ENCODE measurements at regions not wholly inside any gene's neighbourhood (a gene's known extent, or its start where the extent isn't known, plus 50 kb on each side); places are given as distances from the start of the nearest gene placed in this dataset.

GRCh38 chr22:49297286-49297870 is 530.3 kb downstream of the BRD1 start:
- no peaks in the 10 kb centered on the region for H3K27me3 ChIP-seq (ENCODE audit: control insufficient read depth, insufficient read depth, low read length)
- H3K4me3 ChIP-seq (ENCODE audit: insufficient read depth, low read depth, low read length) = no peak overlapping the region
- H3K36me3 ChIP-seq (replicated peaks; ENCODE audit: control insufficient read depth, insufficient read depth, low read length) = no peaks in the 10 kb centered on the region
- DNase-seq = peak; percentile 46

GRCh38 chr22:49296561-49296960 is 531.1 kb downstream of the BRD1 start:
- peak; percentile 37 for DNase-seq
- Histone ChIP-seq H3K36me3 (replicated peaks; ENCODE audit: control insufficient read depth, insufficient read depth, low read length) (no peaks in the 10 kb centered on the region), H3K4me3 (ENCODE audit: insufficient read depth, low read depth, low read length) (no peak overlapping the region), H3K27me3 (ENCODE audit: control insufficient read depth, insufficient read depth, low read length) (no peaks in the 10 kb centered on the region)

- peak; percentile 33 for DNase-seq
- H3K27me3 ChIP-seq (ENCODE audit: control insufficient read depth, insufficient read depth, low read length) = no peaks in the 10 kb centered on the region
- H3K4me3 ChIP-seq (ENCODE audit: insufficient read depth, low read depth, low read length) = no peak overlapping the region
- no peaks in the 10 kb centered on the region for H3K36me3 ChIP-seq (replicated peaks; ENCODE audit: control insufficient read depth, insufficient read depth, low read length)
Observed at GRCh38 chr22:49295851-49296560, 531.7 kb downstream of the BRD1 start.

- Histone ChIP-seq H3K27me3 (ENCODE audit: control insufficient read depth, insufficient read depth, low read length) (no peaks in the 10 kb centered on the region), H3K4me3 (ENCODE audit: insufficient read depth, low read depth, low read length) (no peak overlapping the region), H3K36me3 (replicated peaks; ENCODE audit: control insufficient read depth, insufficient read depth, low read length) (no peaks in the 10 kb centered on the region)
- DNase-seq = no peak
Observed at GRCh38 chr22:49295465-49295743, 532.3 kb downstream of the BRD1 start.

- no peaks in the 10 kb centered on the region for H3K27me3 ChIP-seq (ENCODE audit: control insufficient read depth, insufficient read depth, low read length)
- H3K36me3 ChIP-seq (replicated peaks; ENCODE audit: control insufficient read depth, insufficient read depth, low read length) = no peaks in the 10 kb centered on the region
- H3K4me3 ChIP-seq (ENCODE audit: insufficient read depth, low read depth, low read length) = no peak overlapping the region
- DNase-seq = peak; percentile 25
Observed at GRCh38 chr22:49294656-49295464, 532.8 kb downstream of the BRD1 start.

- Histone ChIP-seq H3K36me3 (replicated peaks; ENCODE audit: control insufficient read depth, insufficient read depth, low read length) (no peaks in the 10 kb centered on the region), H3K27me3 (ENCODE audit: control insufficient read depth, insufficient read depth, low read length) (no peaks in the 10 kb centered on the region), H3K4me3 (ENCODE audit: insufficient read depth, low read depth, low read length) (no peak overlapping the region)
- no peak for DNase-seq
Observed at GRCh38 chr22:49292909-49293308, 534.8 kb downstream of the BRD1 start.

- no peaks in the 10 kb centered on the region for H3K36me3 ChIP-seq (replicated peaks; ENCODE audit: control insufficient read depth, insufficient read depth, low read length)
- H3K27me3 ChIP-seq (ENCODE audit: control insufficient read depth, insufficient read depth, low read length) = no peaks in the 10 kb centered on the region
- H3K4me3 ChIP-seq (ENCODE audit: insufficient read depth, low read depth, low read length) = no peak overlapping the region
- peak; percentile 14 for DNase-seq
Observed at GRCh38 chr22:49291781-49292180, 535.9 kb downstream of the BRD1 start.

- Histone ChIP-seq H3K36me3 (replicated peaks; ENCODE audit: control insufficient read depth, insufficient read depth, low read length) (no peaks in the 10 kb centered on the region), H3K4me3 (ENCODE audit: insufficient read depth, low read depth, low read length) (no peak overlapping the region), H3K27me3 (ENCODE audit: control insufficient read depth, insufficient read depth, low read length) (no peaks in the 10 kb centered on the region)
- peak; percentile 46 for DNase-seq
Observed at GRCh38 chr22:49291169-49291568, 536.5 kb downstream of the BRD1 start.

- Histone ChIP-seq H3K36me3 (replicated peaks; ENCODE audit: control insufficient read depth, insufficient read depth, low read length) (no peaks in the 10 kb centered on the region), H3K4me3 (ENCODE audit: insufficient read depth, low read depth, low read length) (no peak overlapping the region), H3K27me3 (ENCODE audit: control insufficient read depth, insufficient read depth, low read length) (no peaks in the 10 kb centered on the region)
- DNase-seq = peak; percentile 54
Observed at GRCh38 chr22:49290711-49291110, 537.0 kb downstream of the BRD1 start.

GRCh38 chr22:49289822-49290679 is 537.6 kb downstream of the BRD1 start:
- Histone ChIP-seq H3K36me3 (replicated peaks; ENCODE audit: control insufficient read depth, insufficient read depth, low read length) (no peaks in the 10 kb centered on the region), H3K27me3 (ENCODE audit: control insufficient read depth, insufficient read depth, low read length) (no peaks in the 10 kb centered on the region), H3K4me3 (ENCODE audit: insufficient read depth, low read depth, low read length) (no peak overlapping the region)
- DNase-seq = peak; percentile 38

GRCh38 chr22:49286181-49286760 is 541.4 kb downstream of the BRD1 start:
- H3K4me3 ChIP-seq (ENCODE audit: insufficient read depth, low read depth, low read length) = no peak overlapping the region
- DNase-seq = no peak
- no peaks in the 10 kb centered on the region for H3K27me3 ChIP-seq (ENCODE audit: control insufficient read depth, insufficient read depth, low read length)
- no peaks in the 10 kb centered on the region for H3K36me3 ChIP-seq (replicated peaks; ENCODE audit: control insufficient read depth, insufficient read depth, low read length)

GRCh38 chr22:49284931-49285330 is 542.7 kb downstream of the BRD1 start:
- Histone ChIP-seq H3K27me3 (ENCODE audit: control insufficient read depth, insufficient read depth, low read length) (no peaks in the 10 kb centered on the region), H3K4me3 (ENCODE audit: insufficient read depth, low read depth, low read length) (no peak overlapping the region), H3K36me3 (replicated peaks; ENCODE audit: control insufficient read depth, insufficient read depth, low read length) (no peaks in the 10 kb centered on the region)
- no peak for DNase-seq

GRCh38 chr22:49284056-49284784 is 543.5 kb downstream of the BRD1 start:
- H3K4me3 ChIP-seq (ENCODE audit: insufficient read depth, low read depth, low read length) = no peak overlapping the region
- H3K27me3 ChIP-seq (ENCODE audit: control insufficient read depth, insufficient read depth, low read length) = no peaks in the 10 kb centered on the region
- no peak for DNase-seq
- H3K36me3 ChIP-seq (replicated peaks; ENCODE audit: control insufficient read depth, insufficient read depth, low read length) = no peaks in the 10 kb centered on the region

- Histone ChIP-seq H3K36me3 (replicated peaks; ENCODE audit: control insufficient read depth, insufficient read depth, low read length) (no peaks in the 10 kb centered on the region), H3K27me3 (ENCODE audit: control insufficient read depth, insufficient read depth, low read length) (no peaks in the 10 kb centered on the region), H3K4me3 (ENCODE audit: insufficient read depth, low read depth, low read length) (no peak overlapping the region)
- no peak for DNase-seq
Observed at GRCh38 chr22:49282596-49282995, 545.1 kb downstream of the BRD1 start.

Data from H7 (cell line).